ENCODE measurements at regions not wholly inside any gene's neighbourhood (a gene's known extent, or its start where the extent isn't known, plus 50 kb on each side); places are given as distances from the start of the nearest gene placed in this dataset.

GRCh38 chr20:6212903-6213302, 90.1 kb upstream of the FERMT1 start:
- DNase-seq (ENCODE audit: low read depth), result no peak

DNA sequence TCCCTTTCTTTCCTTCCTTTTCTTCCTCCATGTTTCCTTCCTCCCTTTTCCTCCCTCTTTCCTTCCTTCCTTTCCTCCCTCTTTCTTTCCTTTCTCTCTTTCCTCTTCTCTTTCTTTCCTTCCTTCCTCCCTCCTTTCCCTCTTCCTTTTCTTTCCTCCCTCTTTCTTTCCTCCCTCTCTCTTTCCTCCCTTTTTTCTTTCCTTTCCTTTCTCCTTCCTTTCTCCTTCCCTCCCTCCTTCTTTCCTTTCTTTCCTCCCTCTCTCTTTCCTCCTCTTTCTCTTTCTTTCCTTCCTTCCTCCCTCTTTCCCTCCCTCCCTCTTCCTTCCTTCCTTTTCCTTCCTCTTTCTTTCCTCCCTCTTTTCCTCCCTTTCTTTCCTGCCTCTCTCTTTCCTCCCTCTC, 86.3 kb upstream of the FERMT1 start:
- no peak for DNase-seq (ENCODE audit: low read depth)

GRCh38 chr20:6200092-6200491, 77.3 kb upstream of the FERMT1 start:
- DNase-seq (ENCODE audit: low read depth), result no peak

- no peak for DNase-seq (ENCODE audit: low read depth)
These were observed 62.4 kb upstream of the FERMT1 start for GRCh38 chr20:6185268-6185667.

DNA sequence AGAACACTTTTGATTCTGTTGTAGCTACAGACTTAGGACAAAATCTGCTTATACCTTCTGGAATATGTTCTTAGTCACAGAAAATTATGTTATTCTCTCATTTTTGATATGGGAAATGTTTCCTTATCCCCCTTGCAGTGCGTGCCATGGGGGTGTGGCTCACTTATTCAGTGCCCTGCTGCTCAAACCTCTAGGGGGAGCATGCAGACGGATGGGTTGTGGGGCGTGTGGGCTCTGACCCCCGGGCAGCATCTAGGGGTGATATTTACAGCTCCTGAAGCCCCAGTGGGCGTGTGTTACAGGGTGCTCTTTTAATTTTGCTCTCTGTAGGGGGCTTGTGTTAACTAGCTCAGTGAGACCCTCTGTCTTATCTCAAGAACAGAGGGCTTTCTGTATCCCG, 61.3 kb upstream of the FERMT1 start:
- no peak for DNase-seq (ENCODE audit: low read depth)

GRCh38 chr20:6180531-6180930, 57.7 kb upstream of the FERMT1 start:
- DNase-seq (ENCODE audit: low read depth), result no peak

DNA sequence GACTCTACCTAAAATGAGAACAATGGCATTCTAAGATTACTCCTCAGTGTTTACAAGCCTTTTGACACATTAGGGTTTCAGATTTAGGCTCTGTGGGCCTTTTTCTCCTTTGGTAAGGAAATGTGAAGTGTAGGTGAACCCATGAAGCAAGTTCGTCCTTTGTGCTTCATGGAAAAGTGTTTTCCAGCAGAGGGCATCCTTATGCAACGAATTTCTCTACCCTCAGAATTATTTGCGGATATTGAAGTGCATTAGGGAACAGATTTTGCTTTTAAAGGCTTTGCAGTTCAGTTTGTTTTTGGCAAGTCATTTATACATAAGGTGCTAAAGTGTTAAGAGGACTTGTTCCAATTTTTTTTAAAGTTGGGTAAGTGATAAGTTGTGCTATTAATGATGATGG, 55.7 kb upstream of the FERMT1 start:
- DNase-seq (ENCODE audit: low read depth), result no peak

- DNase-seq (ENCODE audit: low read depth), result no peak
These were observed 50.7 kb upstream of the FERMT1 start for GRCh38 chr20:6173481-6173880.

Data from GM04504 (cell line).